GM21515 (cell line): ENCODE measurements at regions not wholly inside any gene's neighbourhood (a gene's known extent, or its start where the extent isn't known, plus 50 kb on each side); places are given as distances from the start of the nearest gene placed in this dataset.
"Not testable (repeated sequence)": the region's sequence is repeated elsewhere in the genome, so short reads cannot be mapped to it uniquely, and the experiment has no call there.

ENCODE experiments used
- ATAC-seq: cut with Tn5 transposase; IDR thresholded peaks from one replicate; pipeline ENCODE4 v1.9.1; 2021; ENCODE audit not compliant: unreplicated experiment

DNA sequence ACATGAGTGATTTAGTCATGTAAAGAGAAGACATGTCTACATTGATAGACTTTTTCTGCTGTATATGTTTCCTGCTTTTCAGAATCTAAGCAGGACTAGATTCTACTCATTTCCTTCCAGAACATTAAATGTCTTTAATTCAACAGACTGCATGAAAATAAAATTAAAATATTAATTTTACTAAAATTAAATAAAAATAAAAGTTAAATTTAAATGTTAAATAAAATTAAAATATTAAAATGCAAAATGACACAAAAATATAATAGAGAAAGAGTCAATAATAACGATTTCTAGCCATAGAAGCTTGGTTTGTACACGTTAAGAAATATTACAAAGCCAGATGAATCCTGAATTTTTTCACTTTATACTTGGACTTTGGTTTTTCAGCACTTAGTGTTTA lies 552.8 kb upstream of the NR5A2 start:
- ATAC-seq = no peak

DNA sequence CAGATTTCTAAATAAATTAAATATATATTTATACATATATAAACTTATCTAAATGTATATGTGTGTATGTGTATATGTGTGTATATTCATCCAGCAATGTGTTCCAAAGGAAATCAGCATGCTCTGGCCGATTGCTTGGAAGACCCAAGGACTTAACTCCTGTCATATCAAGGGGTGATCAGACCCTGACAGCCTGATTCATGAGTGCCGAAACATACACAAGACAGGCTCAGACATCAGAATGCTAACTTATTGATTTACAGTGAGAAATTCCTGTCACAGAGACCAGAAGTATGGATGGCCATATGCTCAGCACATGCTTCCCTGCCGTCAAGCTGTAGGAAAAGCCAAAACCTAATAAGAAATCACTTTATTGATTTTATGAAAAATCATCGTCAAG lies 545.1 kb upstream of the NR5A2 start:
- no peak for ATAC-seq

- no peak for ATAC-seq
Observed at GRCh38 chr1:199489594-199489993, 537.9 kb upstream of the NR5A2 start.

- no peak for ATAC-seq
Observed at GRCh38 chr1:199490769-199491527, 536.6 kb upstream of the NR5A2 start.

DNA sequence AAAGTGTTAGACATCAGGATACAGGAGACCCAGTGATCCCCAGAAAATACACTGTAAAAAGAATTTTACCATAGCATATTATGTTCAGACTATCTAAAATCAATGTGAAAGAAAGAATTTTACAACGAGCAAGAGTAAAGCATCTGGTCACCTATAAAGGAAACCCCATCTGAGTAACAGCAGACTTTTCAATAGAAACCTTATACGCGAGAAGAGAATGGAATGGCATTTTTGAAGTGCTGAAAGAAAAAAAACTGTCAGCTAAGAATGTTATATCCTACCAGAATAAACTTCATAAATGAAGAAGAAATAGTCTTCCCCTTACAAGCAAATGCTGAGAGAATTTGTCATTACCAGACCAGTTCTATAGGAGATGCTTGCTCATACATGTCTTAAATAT lies 532.1 kb upstream of the NR5A2 start:
- no peak for ATAC-seq

- not testable (repeated sequence) for ATAC-seq
Observed at GRCh38 chr1:199498802-199499201, 528.7 kb upstream of the NR5A2 start.

DNA sequence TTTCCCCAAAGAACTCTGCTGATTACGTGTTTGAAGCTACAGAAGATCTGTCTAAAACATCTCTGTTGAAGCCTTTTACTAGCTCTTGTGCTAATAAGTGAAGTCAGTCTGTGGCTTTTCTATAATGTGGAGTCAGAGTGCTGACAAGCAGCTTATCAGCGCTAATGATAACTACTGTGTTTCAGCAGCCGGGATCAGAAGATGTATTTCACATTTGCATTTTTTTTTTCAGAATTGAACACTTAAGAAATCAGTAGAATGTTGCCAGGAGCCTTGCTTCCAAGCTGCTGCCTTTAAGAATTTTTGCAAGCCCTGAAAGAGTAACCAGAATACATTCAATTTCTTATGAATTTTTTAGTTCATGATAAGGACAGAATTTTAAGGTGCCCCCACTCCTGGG lies 519.4 kb upstream of the NR5A2 start:
- ATAC-seq = no peak

- ATAC-seq = no peak
Observed at GRCh38 chr1:199508653-199509052, 518.9 kb upstream of the NR5A2 start.

DNA sequence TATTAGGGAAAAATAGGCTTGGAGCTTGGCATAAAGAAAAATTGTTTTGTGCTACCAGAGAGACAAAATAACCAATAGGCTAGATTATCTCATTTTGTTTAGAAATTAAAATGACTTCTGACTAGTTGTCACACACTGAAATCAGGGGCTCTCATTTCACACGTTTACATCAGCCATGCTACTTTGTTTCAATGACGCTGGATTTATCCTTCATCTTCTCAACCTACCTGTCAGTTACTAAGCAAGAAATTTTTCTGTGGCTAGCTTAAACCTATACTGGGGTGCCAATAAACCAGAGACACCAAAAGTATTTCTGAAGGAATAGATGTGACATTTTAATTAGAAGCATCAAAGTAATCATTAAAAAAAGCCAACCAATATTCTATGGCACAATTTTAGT lies 518.1 kb upstream of the NR5A2 start:
- ATAC-seq = no peak

DNA sequence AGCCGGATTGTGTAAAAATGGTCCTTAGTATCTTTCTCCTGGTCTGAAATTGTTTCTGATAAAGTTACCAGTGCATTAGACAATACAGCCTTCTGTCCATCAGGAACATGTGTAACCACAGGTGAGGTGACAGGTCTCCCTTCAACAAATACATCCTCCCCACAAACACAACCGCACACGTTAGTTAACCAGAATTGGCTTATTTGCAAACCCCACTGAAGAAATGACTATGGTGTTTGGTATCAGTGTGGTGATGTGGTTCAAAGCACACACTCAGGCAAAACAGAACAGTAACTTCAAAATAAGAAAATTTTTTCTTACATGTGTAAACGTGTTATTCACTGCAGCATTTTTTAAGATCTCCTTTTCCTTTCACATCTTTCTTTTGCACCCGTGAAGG lies 517.2 kb upstream of the NR5A2 start:
- no peak for ATAC-seq

DNA sequence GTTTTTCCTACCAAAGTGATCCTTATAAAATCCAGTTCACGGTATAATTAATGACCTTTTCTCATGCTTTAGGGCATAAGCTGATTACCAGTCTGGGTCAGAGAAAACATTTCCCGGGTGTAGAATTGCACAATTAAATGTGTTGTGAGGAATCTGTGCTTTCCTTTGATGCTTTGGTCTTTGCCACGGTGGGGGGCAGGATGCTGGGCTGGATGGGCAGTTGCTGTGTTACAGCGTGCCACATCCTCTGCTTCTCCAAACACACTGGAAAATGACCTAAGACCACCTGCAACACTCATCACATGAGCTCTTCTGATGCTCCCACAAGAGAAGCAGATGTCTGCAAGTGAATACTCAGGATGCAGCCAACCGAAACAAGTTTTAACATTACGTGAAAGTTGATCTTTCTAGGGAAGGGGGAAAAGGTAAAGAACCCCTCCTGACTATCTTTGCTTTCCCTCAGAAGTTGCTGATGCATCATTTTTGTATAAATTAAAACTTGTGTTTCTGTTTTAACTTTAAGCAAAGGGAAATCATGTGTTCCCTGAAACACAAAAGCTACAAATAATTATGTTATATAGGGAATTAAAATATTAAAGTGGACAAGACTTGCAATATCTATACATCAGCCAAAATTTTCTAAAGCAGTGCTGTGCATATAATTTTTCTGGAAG lies 515.3 kb upstream of the NR5A2 start:
- no peak for ATAC-seq

DNA sequence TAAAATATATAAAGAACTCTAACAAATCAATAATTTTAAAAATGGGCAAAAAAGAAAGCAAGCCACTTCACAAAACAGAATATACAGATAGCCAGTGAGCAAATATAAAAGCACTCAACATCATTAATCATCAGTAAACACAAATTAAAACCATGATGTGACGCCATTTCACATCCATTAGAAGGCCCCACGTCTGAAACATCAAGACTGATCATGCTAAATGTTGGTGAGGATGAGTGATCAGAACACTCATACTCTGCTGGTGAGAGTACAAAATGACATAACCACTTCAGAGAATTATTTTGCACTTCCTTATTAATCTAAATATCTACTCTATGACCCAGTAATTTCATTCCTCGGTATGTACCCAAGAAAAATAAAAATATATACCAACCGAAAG lies 512.2 kb upstream of the NR5A2 start:
- ATAC-seq = no peak

GRCh38 chr1:199522338-199522737 lies 505.2 kb upstream of the NR5A2 start:
- ATAC-seq = no peak

- no peak for ATAC-seq
Observed at GRCh38 chr1:199522936-199523335, 504.6 kb upstream of the NR5A2 start.

DNA sequence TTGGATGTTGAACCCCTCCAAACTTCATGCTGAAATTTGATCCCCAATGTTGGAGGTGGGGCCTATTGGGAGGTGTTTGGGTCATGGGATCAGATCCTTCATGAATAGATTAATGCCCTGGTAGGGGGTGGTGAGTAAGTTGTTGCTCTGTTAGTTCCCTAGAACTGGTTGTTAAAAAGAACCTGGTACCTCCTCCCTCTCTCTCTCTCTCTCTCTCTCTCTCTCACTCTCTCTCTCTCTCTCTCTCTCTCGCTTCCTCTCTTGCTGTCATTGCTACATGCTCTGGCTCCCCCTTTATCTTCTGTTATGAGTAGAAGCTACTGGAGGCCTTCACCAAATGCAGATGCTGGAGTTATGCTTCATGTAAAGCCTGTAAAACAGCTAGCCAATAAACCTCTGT lies 498.2 kb upstream of the NR5A2 start:
- no peak for ATAC-seq

DNA sequence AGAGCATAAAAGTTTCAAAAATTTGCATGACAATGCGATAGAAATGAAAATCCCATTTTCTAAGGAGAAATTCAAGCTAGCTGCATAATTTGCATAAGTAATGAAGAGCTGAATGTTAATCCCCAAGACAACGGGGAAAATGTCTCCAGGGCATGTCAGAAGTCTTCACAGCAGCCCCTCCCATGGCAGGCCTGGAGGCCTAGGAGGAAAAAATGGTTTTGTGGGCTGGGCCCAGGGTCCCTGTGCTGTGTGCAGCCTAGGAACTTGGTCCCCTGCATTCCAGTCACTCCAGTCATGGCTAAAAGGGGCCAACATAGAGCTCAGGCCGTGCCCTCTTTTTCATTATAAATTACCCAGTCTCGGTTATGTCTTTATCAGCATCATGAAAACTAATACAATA lies 494.1 kb upstream of the NR5A2 start:
- not testable (repeated sequence) for ATAC-seq

DNA sequence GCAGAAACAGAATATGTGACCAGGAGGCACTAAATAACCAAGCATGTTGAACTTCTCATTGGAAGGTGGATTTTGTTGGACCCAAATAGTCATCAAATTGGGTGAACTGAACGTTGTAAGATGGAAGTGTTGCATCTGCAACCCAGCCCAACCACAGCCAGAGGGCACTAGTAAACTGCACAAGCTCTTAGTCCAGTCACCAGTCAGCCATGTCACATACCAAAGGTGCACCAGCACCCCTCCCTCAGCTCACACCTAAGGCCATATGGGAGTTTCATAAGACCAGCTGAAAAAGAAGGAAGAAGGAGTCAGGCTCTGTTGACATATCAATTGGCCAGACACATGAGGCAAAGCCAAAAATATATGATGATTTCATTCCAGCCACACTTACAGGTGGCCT lies 481.7 kb upstream of the NR5A2 start:
- no peak for ATAC-seq

DNA sequence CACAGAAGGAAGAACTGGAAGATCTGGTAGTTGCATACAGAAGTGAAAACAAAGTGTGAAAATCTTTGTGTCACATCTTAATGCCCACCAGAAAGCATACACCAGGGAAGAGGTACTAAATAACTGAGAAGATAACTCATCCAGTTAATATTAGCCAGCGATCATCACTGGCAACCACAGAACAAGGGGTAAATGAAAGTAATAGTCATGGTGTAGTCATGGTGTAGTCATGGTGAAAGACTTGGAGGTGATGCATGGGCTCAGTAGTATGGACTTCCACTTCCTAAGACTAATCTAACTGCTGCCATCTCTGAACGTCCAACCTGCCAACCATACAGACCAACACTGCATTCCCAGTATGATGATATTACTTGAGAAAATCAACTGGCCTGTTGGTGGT lies 481.2 kb upstream of the NR5A2 start:
- ATAC-seq = no peak

GRCh38 chr1:199549421-199549820 lies 478.1 kb upstream of the NR5A2 start:
- ATAC-seq = no peak

- no peak for ATAC-seq
Observed at GRCh38 chr1:199550199-199551065, 477.1 kb upstream of the NR5A2 start.

GRCh38 chr1:199551967-199552565 lies 475.4 kb upstream of the NR5A2 start:
- no peak for ATAC-seq
